GM18507 (cell line): ENCODE measurements at regions not wholly inside any gene's neighbourhood (a gene's known extent, or its start where the extent isn't known, plus 50 kb on each side); places are given as distances from the start of the nearest gene placed in this dataset.

Source experiments
- DNase-seq: peaks from one replicate; pipeline ENCODE4 v3.0.0; 2011; ENCODE audit warnings: low read depth; ENCODE audit not compliant: insufficient read length; ENCODE audit errors: extremely low spot score
- FAIRE-seq: peaks from 2 replicates; lab custom pipeline; 2011; peaks lifted over from hg19 to GRCh38; lab: Jason Lieb, UNC

DNA sequence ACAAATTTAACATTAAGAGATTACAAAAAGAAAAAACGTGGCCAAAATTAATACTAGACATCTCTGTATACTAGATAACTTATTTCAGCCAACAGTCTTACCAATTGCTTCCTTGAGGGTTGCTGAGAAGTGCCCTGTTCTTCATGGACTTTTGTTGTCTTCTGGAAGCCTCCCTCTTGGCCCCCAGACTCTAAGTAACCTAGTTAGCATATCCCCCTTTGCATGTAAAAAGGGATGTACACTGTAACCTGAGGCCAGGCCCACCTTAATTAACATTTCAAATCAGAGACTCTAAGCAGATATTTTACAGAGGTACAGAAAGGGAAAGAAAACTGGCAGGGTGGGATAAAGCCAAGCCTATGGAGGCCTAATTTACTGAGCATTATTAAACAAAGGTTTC is 1047.3 kb downstream of the ADGRL2 start:
- DNase-seq (no peak), FAIRE-seq (no peak)

DNA sequence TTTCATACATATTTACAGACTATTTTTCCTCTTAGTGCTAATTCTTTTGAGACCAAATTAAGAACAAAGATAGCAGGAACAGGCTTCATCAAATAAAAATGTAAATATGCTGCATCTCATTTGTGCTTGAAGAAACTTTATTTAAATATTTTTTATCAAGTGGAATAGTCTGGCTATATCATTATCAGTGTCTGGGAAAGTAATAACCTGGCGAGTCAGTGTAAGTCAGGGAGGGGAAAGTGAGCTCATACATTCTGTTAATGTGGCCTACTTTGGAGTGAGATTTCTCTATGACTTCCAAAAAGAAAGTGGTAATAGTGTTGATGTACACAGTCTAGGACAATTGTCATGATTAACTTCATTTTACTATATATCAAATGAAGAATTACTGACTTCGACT is 1045.1 kb downstream of the ADGRL2 start:
- FAIRE-seq (no peak), DNase-seq (no peak)

DNA sequence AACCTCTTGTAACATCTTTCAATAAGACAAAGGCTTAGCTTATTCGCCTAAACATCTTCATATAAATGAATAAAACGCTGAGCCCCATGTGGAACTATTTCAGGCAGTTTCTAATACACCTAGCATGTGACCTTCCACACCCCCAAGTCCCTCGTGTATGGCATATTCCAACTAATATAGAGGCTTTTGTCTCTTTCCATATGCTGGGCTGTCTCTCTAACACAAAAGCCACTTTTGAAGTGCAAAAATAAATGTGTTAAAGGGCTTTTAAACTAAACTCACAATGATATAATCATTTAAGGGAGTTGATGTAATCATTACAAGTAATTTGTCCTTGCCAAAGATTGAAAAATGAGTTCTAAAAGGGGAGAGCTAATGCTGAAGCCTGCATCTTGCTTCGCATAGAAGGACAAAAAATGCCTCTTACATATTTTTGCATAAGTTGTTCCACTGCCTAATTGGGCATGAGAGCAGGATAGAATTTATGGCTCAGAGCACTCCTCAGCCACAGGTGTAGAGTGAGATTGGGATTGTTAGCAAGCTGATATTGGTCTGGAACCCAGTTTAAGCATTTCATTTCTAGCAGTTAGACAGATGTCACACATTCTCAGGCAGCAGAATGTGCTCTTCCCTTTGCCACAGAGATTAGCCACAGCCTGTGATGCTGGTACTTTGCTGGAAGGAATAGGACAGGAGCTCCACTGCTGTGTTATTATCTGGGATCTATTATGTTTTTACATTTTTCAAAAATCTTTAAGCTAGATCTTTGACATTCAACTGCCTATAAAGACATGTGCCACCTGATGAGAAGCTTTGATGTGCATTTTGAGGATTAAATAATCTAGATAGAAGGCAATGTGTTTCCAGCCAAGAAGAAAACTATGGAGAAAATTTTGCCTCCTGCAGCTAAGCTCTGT is 1044.4 kb downstream of the ADGRL2 start:
- FAIRE-seq: no peak

DNA sequence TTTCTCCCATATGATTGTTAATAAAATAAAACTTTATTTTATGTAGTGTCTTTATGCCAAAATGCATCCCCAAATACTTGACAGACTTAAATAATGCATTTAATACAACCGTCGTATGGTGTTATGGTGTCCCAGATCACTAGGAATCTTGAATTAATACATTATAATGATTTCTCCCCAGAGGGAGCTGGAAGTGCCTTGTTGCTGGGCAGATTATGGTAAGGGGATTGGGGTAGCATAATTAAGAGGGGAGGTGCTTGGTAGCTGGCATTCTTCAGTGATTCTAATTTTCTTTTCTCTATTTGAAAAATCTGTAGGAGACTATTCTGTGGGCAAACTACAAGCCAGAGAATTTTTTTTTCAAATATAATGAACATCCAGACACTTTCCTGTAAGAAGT is 1043.7 kb downstream of the ADGRL2 start:
- no peak for DNase-seq

More for the DNA sequence above, 1044.4 kb downstream of the ADGRL2 start:
- no peak for DNase-seq

DNA sequence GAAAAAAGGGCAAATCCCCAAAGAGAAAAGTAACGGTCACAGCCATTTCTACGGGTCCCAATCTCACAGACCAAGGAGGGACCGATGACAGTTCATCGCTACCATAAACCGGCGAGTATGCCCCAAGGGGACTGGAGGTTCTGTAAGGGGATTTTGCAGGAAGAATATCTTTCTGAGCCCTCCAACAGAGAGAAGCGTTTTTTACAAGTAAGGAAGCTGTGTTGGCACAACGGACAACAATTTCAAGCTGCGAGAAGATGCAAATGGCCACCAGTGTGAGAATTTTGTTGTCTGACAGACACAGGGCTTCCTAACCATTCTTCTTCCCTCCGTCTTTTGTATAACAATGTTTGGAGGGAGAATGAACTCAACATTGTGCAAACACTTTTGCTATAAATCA is 1043.1 kb downstream of the ADGRL2 start:
- DNase-seq (no peak), FAIRE-seq (no peak)

More for the DNA sequence above, 1043.7 kb downstream of the ADGRL2 start:
- FAIRE-seq: no peak

DNA sequence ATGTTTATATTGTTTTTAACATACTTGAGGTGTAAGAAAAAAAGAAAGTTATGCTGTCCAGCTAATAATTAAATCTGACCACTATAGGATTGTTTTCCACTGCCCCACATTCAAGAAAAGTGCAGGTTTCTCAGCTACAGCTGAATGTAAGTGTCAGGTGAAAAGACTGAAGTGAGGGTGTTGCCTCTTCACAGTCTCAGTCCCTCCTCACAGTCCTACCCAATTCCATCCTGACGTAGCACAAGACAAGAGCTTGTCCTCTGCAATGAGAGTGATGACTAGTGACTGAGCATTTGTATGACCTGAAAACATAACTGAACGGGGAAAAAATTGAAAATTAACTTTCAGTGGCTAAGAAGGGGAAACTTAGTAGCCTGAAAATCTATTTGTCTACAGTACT is 1039.5 kb downstream of the ADGRL2 start:
- FAIRE-seq (no peak), DNase-seq (no peak)

DNA sequence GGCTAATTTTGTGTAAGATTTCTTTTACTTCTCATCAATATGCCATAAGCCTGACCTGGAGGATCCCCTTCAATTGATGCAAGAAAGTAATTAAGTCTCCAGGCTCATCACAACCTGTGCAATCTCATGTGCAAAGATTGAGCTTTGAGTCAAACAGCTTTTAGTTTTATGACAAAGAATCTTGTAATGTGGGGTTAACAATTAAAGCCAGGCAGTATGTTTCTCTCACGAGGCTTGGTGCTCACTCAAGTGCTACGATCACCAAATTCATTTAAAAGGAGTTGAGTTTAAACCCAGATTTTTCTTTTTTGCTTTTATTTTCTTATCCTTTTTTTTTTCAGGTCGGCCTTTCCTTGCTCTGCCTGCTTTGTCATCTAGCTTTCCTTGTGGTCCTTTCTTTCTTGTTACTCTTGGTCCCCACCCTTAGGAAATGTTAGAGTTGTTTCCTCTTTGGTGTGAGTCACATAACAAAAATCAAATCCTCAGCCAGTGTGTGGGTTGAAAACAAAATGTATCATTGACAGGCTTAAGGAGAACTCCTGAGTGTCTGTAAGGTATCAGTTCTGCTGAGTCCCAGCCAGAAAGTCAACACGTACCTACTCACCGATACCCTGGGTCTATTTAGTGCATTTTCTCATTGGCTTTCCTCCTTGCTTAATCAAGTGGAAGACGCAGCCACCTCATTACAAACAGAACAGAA is 1037.2 kb downstream of the ADGRL2 start:
- DNase-seq: no peak

DNA sequence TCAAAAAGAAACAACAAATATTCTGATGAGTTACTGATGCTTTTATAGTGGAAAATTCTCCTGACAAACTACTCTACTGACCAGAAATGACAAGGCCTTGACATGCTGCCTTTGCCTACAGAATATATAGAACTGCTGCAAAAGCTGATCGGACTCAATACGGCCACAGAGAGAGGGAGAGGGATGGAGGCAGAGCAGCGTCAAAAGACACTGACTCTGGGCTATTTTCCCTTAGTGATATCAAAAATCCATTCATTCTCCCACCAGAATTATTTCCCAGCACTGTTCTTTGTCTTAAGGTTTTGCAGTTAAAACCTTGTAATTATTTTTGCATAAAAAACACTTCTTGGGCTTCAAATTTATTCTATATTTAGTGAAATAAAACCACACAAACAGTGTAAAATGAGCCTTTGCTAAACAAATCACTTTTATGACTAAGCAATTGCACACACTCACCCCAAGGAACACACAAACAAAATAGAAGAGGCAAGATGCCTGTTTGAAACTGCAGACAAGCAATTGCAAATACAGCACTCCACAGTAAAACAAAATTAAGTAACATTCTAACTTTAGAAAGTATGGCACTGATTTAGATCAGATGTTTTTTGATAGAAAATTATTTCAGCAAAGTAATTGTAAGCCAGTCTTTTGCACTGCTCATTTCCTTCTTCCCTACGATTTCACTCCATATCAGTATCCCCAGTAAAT is 1036.4 kb downstream of the ADGRL2 start:
- no peak for DNase-seq
- no peak for FAIRE-seq

More for the DNA sequence above, 1037.2 kb downstream of the ADGRL2 start:
- FAIRE-seq: no peak

DNA sequence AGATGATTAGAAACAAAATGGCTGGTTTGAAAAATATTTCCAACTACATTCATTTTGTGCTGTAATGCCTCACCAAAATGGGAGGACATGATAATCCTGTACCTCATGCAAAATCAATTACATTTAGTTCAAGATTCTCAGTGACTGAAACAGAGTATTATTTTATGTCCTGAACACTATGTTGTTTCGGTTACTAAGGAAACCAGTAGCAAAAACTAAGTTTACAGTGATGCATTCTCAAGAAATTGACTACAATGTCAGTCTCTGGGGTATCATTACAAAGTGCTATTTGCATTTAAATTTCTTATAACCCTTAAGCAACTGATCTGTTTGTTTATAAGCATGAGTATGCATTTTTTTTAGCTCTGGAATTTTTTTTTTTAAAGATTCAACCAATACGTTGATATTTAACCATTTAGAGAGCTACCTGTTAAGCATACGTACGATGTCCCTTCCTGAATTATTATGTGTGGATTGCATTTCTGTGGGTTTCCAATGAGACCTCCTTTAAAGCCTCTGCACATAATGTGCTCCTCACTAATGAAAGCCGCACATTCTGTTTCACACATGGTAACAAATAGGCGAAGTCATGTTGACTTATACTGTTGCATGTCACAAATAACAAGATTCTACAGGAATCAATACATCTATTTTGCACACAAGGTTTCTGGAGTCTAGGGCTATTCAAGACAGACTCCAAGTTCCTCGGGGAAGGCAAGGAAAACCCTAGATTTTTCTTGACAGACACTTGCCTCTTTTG is 1035.7 kb downstream of the ADGRL2 start:
- DNase-seq: no peak
- no peak for FAIRE-seq

DNA sequence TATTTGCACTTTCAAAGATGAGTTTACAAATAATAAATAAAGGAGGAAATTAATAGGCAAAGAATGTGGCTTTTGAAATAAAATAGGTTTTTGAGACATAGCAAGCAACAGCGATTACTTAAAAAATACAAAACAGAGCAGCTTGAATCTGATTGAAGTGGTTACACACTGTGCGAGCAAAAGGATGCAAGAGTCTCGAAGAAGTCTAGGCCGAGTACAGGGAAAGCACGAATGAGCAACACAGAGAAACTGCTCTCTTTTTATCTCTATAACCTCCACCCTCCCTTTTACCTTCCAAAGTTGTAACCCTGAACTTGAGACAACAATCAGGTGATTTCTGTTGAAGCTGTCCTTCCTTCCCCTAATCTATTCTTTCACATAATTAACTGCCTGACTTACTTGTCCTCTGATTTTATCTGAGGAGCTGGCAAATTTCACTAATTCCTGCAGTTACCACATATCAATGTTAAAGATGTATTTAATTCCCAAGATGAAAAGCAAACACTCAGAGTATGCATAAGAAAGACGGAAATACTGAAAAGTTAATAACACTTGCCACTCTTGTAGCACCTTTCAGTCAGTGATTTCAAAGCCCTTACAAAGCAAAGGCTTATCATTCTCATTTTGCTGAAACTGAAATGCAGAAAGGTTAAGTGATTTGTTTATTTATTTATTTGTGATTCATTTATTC is 1030.1 kb downstream of the ADGRL2 start:
- DNase-seq: no peak
- no peak for FAIRE-seq

DNA sequence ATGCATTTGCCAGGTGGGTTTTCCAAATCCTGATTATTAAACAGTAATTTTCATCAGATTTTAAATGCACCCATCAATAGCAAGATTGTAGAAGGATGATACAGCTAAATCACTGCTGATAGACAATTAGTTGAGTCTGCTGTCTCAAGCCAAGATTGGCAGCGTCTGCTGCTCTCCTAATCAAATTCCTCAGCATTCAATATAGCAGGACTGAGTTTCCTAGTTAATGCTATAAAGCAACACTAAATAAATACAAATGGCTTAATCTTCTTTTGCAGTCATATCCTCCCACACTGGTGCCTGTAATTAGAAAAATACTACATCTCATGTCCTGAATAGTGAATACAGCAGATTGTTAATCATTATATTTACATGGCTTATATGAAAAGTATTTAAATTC is 1028.8 kb downstream of the ADGRL2 start:
- no peak for FAIRE-seq
- no peak for DNase-seq

DNA sequence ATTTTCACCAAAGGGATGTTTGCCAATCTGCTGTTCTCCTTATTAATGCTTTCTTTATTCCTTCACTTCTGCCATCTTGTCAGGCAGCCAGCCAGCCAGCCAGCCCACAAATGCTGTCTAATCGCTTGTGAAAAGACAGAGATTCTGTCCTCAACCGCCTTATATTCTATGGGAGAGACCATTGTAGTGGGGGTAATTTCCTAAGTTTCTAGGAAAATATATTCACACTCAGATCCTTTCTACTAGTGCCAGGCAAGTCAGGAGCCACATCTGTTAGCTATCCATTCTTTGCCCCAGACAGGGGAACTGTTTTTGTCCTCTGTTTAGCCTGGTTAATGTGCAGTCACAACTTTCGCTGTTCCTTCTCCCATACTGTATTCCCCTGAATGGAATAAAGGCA is 1023.1 kb downstream of the ADGRL2 start:
- no peak for DNase-seq

DNA sequence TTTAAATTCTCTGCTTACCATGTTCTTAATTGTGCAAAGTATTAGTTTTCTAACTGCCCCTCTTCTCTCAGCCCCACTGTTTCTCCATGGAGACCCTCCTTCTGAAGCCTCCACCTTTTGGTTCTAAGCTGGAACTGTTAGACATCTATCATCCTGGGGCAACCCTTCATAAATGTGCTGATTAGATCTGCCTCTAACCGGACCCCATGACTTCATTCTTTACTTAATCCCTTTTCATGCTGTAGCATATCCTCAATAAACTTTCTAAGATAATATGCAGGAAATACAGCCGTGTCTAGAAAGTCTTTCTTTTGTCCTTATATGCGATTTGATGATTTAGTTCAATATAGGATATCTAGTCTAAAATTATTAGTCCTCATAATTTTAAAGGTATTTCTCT is 1020.1 kb downstream of the ADGRL2 start:
- FAIRE-seq (no peak), DNase-seq (no peak)

More for the DNA sequence above, 1023.1 kb downstream of the ADGRL2 start:
- no peak for FAIRE-seq

DNA sequence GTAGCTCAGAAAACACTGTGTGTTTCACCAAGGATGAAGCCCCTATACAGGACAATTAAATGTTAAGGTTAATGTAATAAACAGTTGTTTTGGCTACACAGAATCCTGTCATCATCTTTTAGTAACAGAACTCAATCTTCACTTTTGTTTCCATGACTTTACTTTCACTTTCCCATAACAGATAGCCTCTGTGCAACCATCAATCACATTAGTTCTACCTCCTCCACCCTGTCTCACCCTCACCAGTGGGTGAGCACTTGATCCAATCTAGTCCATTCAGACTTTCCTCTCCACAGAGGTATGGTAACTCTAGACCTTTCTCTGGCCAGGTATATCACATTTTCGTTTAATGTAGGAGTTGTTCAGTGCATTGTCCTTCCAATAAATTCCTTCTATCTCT is 1018.5 kb downstream of the ADGRL2 start:
- FAIRE-seq (no peak), DNase-seq (no peak)

DNA sequence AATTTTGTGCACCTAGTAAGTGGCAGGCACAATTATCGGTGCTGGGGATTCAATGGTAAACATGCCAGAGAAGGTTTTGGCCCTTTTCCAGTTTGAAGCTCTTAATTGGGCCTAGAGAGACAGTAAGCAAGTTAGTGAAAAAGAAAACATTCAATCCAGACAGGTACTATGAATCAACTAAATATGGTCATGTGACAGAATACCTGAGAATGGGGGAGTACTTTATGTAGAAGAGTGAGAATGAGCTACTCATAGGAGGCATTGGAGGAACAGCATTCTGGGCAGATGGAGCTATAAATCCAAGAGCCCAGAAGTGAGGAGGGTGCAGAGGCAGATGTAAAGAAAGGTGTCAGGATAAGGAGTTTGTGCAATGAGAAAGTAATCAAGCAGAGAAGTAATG is 1017.9 kb downstream of the ADGRL2 start:
- FAIRE-seq (no peak), DNase-seq (no peak)

DNA sequence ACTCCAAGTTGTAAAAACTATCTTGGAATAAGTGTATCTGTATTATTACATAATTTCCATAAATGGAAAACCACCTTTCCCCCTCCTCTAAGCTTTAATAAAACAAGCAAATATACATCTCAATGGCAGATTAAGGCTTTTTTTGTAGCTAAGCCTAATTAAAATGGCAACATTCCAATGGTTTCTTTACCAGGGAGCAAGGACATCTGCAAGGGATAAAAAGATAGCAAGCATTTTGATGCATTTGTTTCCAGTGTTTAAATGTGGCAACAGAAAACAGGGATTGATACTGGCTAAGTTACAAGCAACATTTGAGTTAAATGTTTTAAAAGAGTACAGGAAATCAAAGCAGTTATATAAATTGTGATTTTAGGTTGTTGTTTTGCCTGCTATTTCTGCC is 1012.7 kb downstream of the ADGRL2 start:
- FAIRE-seq: no peak
- no peak for DNase-seq

DNA sequence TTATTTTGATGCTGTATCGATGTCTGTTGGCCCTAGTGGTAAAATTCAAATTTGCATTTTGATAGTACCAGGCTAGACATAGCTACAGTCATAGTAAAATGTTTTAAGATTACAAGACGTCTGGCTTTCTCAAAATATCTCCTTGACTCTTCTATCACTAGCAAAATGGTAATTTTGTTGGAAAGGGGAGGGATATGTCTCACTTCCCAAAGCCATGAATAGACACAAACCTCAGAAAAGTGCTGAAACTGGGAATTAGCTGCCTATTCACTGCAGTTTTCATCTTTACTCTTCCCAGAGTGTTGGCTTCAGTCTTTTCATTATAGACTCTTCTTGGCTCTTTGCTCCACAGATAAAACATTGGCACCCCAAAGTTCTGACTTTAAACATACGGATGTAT is 1009.9 kb downstream of the ADGRL2 start:
- DNase-seq (no peak), FAIRE-seq (no peak)

DNA sequence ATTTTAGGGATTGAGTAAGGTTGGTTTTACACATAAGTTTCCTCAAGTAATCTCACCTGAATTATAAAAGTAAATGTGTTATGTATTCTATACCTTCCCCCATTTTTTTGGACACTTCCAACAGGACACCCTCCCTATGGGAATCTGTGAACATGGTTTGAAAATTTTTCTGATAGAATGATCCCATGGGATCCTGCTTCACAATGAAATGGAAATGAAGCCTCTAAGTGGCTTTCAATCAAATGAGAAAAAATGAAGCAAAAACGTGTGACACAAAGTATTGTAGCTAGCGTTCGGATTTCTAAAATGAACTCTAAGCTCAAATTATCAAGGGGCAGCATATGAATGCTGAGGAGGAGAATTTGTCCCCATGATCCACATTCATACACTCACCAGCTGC is 1006.8 kb downstream of the ADGRL2 start:
- FAIRE-seq (no peak), DNase-seq (no peak)

DNA sequence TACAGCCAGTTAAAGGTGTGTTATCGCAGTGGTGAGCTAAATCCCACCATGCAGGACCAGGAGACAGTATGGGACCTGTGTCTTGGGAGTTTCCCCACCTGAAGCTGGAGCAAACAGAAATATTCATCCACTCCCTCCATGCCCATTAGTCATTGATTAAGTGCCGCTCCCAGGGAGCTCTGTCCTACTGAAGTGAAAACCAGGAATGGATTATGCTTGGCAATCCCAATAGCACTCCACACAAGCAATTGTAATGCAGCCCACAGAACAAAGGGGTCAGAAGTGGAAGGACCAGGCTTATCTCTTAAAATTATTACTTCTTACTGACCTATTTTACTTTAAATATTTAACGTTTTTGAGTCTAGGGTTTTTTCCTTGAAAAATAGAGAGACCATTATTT is 1005.4 kb downstream of the ADGRL2 start:
- FAIRE-seq (no peak), DNase-seq (no peak)
